GM21723 (cell line): ENCODE measurements at regions not wholly inside any gene's neighbourhood (a gene's known extent, or its start where the extent isn't known, plus 50 kb on each side); places are given as distances from the start of the nearest gene placed in this dataset.
"Not testable (repeated sequence)": the region's sequence is repeated elsewhere in the genome, so short reads cannot be mapped to it uniquely, and the experiment has no call there.

Experiments used
- ATAC-seq: cut with Tn5 transposase; IDR thresholded peaks from one replicate; pipeline ENCODE4 v1.9.1; 2021; ENCODE audit warnings: mild to moderate bottlenecking, moderate library complexity; ENCODE audit not compliant: unreplicated experiment

DNA sequence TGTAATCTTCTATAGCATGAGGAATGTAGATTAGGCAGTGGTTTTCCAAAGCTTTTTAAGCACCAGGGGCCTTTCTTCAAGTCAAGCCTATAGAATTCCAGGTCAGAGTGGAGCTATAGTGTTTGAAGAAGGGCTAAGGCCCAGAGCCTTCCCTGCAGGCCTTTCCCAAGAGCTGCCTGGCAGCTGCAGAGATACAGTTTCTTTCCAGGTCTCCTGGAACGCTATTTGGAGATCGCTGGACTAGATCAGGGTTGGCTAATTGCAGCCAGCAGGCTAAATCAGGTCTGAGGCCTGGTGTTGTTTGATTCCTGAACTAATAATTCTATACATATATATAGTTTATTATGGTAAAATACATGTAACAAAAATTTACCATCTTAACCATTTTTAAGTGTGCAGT lies 319.0 kb upstream of the SPRED2 start:
- no peak for ATAC-seq

DNA sequence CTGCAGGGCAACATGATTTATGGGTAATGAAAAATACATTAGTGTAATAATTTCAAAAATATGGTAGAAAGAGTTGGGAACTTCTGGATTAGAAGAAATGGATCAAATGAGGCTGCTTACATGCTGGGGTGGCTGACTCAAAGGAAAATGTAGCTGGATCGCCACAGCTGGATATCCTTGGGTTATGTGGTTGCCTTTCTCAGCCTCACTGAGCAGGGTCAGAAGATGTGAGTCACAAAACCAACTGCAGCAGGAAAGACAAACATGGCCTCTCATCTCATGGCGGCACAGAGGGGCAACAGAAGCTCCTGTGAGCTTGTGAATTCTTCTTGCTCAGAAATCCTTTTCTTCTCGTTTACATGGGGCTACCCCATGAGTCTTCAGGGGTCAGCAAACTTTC lies 317.1 kb upstream of the SPRED2 start:
- no peak for ATAC-seq

DNA sequence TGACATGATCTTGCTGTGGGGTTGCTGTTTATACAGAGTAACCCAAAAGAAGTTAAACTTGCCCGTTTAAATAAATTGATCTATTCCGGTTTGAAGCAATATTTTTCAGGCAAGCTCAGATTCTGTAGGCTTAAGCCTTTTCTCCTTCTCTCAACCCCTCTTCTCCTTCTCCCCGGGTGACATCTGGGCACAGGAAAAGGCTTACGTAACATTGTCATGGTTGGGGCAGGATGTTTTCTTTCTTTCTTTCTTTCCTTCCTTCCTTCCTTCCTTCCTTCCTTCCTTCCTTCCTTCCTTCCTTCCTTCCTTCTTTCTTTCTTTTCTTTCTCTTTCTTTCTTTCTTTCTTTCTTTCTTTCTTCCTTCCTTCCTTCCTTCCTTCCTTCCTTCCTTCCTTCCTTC lies 315.5 kb upstream of the SPRED2 start:
- not testable (repeated sequence) for ATAC-seq

DNA sequence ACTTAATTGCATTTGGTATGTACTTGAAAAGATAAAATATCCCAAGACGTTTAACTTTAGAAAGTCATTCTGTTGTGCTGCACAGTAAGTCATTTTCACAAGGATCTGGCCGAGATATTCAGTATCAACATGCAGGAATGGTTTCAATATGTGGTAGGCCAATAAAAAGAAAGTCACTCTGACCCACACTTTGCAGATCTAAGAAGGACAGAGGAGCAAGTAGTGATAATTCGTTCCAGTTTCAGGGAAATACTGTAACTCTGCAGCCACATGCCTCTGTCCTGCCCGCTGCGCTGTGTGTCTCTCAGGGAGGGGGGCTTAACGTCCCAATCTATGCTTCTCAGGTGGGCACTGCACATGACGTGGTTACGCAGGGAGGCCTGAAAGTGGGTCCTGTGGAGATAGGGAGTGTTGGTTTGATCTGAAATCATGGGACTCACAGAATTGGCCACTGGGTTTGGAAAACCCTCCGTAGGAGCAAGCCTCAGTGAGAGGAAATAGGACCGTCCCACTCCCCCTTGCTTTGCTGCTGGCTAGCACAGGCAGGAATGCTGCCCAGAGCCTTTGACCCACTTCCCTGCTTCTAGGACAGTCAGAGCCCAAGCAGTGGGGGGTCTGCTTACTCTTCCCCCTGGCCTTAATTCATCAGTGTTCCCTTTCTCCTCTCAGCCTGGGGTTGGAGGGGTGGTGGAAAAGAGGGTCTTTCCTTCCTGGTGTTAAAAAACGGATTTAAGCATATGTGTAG lies 314.7 kb upstream of the SPRED2 start:
- no peak for ATAC-seq

DNA sequence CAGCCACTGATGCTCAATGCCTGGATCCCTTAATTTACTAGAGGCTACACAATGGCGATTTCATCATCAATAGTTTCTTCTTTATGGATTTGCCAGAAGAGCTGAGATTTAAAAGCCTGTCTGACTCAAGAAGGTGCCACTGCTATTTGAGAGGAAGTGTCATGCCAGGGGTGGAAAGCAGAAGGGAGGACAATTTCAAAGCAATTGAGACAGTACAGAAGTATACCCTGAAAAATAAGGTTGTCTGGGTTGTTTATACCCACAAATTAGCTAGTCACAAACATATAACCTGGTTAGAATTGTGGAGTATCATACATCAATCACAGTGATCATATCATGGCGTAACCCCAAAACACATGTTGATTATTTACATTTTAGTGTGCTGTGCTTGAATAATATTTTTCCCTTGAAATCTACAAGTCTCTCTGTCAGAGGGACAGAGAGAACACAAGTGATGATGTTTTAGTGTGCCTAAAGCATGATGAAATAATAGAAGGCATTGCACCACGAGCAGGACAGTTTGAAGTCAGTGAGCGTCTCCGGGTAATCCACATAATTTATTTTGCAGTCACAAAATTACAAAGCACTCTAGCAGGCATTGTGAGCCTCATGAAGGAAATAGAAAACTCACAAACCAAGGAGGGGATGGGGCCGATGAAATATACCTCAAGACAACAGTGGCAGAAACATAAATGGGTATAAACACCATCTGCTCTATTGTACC lies 312.2 kb upstream of the SPRED2 start:
- ATAC-seq: no peak

DNA sequence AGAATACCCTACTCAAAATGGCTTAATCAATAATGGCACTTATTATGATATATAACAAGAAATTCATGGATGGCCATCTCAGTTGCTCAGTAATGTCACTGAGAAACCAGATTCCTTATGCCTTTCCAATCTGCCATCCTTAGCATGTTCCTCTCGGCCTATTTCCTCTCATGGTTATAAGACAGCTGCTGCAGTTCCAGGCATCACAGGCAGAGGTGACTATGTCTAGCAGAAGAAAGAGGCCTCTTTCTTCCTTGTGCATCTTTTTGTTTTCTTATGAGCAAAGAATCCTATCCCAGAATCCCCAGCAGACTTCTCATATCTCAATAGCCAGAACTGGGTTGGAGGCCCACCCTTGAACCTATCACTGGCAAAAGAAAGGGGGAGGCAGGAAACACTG lies 310.6 kb upstream of the SPRED2 start:
- no peak for ATAC-seq

DNA sequence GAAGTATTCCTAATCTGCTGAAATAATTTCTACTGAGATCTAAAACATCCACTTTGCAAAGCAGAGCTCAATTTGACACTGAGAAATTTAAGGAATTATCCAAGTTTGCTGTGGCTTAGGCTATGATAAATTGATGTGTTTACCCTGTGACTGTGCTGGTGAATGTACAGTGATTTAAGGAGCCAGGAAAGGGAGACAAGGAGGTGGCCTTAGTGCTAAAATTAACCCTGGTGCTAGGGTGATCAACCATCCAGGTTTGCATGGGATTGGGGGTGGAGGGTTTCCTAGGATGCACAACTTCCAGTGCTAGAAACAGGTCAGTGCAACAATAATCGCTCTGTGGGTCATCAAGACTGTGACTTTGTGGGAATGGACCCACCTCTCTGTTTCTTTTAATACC lies 307.5 kb upstream of the SPRED2 start:
- ATAC-seq: no peak

DNA sequence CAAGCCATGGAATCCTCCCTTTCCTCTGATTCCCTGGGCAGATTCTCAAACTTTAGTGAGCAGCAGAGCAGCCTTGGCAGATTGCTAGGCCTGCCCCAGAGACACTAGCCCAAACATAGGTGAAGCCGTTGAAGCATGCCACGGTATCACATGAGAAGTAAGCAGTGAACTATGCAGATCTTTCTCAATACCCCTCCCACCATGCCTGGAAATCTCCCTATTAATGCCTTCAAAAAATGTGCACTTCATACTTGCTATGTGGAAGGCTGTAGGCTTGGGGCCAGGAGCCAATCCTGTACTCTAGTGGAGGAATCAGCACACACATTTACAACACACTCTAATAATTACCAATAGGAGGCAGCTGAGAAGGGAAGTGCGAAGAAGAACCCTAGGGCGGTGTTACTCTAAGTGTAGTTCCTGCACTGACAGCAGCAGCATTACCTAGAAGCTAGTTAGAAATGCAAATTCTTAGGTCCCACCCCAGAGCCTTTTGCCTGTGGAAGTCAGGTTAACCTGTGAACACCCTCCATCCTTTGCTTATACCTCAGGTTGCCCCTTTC lies 305.1 kb upstream of the SPRED2 start:
- ATAC-seq: no peak

DNA sequence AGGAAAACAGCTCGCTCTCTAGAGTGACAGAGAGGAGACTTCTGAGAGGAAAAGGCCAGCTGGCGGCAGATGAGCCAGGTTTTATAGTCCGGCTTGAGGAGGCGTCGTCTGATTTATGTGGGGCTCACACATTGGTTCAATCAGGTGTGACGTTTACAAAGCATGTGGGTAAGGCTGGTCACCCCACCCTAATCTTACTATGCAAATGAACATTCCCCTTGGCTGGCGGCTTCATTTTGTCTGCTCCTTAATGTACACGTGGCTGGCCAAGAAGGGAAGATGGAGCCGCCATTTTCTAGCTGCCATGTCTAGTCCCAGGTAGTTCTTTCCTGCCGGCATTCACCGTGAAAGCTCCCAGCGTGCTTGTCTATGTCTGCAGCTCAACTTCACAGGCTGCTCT lies 299.1 kb upstream of the SPRED2 start:
- no peak for ATAC-seq

DNA sequence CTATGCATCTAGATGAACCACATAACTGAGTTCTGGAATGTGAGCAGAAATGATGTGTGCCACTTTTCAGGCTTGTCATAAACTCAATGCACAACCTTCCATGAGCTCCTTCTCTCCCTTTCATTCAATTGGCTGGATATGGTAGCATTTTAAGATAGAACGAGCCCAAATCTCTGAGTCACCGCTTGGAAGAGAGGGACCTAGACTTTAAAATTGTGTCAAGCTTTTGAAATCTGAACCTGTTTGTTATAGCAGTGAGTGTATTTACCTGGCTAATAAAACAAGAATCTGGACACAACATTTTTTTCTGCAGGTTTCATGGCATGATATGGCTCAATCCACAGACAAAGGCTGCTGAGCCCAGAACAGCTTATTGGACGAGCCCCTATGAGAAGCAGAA lies 297.8 kb upstream of the SPRED2 start:
- no peak for ATAC-seq

DNA sequence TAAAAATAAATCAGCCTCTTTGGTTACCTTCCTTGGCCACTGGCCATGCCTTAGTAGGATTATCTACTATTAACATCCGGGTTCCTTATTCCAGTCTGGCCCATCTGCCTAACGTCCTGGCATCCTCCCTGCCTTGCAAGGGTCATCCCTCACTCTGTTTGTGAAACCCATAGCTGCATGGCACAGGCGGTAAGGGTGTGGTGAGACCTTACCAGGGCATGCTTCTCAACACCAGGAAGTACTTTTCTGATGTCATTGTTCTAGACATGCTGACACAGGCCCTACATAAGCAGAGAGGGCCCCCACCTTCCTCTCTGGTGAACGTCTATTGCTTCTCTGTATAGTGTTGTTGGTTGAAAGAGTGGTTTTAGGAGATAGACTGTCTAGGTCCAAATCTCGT lies 296.8 kb upstream of the SPRED2 start:
- ATAC-seq: no peak

DNA sequence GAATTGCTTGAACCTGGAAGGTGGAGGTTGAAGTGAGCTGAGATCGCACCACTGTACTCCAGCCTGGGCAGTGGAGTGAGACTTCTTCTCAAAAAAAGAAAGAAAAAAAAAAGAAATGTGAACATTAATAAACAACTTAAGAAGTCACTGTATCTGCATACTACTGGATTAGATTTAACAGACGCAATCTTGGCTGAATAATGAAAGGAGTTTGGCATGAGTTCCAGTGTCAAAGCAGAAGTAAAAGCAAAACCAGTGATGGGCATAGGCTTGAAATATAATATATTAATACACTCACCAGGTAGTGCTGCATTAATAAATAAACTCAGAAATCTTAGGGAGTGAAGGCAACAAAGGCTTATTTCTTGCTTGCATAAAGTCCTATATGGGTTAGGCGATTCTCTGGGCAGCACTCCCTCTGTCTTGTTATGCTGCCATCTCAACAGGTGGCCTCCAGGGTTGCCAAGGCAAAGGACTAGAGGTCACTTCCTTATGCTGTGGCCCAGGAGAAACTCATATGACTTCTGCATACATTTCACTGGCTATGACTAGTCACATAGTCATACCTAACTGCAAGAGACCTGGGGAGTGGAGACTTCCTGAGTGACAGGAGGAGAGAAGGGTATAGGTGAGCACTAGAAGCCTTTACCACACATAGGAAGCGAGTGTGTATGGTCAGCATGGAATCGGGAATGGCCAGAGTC lies 296.2 kb upstream of the SPRED2 start:
- ATAC-seq: no peak

DNA sequence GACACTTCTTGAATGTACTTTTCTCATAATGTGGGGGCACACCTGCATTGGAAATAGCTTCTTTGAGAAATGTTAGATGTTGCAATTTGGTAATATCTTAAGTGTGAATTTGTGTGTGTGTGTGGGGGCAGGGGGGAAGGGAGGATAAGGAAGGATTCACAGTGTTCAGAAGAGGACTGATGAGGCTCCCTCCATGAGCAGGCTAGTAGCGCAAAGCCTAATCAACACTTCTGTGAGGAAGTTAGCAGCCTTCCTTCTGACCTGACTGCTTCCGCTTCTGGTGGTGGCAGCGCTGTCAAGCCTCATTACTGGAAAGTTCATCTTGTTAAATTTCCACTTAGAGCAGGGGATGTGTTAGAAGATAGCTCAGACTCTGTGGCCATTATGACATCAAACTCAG lies 295.4 kb upstream of the SPRED2 start:
- no peak for ATAC-seq

DNA sequence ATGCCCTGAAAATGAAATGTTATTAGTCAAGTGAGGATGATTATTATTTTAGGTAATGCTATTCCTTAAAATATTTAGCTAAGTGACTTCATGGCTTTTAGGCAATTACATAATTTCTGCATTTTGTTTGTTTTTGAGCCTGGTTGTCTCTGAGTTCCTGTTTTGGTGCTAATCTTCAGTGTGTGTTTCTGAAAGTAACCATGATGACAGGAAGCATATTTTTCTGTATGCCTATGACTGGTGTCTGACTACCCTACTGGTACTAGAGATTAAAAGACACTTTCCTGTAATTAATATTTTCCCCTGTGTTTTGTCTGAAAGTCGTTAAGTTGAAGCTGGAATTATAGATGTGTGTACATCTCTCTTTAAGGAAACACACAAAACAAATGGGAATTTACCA lies 295.0 kb upstream of the SPRED2 start:
- ATAC-seq: no peak

DNA sequence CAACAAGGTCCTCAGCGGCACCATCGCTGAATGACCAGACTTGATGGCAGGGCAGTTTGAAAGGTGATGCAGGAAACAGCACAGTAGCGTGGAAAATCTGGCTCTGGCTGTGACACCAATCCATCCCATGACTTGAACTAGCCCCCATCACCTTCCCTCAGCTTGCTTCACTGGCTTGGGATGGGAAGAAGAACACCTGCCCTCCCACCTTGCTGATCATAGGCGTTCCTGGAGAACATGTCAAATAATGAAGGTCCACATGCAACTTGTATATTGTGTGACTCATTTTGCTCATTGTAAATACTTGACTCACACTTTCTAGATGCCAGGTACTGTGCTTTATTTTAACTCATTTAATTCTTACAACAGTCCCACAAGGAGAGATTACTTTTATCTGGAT lies 292.4 kb upstream of the SPRED2 start:
- no peak for ATAC-seq

DNA sequence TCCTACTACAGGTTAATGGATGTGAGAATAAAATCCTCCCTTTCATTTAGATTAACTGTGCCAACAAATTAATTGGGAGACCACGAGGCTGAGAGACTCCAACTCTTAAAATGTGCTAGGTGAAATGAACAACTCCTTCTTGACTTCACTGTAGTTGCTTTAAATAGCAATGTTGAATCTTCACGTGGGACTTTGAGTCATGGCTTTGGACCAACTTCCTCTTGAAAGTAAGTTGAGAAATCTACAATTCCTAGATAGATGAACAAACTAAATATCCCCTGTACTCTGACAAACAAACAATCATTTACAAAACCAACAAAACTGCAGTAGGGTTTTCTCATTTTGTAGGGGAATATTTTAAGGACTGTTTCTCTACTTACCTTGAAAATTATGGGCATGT lies 291.9 kb upstream of the SPRED2 start:
- ATAC-seq: no peak

DNA sequence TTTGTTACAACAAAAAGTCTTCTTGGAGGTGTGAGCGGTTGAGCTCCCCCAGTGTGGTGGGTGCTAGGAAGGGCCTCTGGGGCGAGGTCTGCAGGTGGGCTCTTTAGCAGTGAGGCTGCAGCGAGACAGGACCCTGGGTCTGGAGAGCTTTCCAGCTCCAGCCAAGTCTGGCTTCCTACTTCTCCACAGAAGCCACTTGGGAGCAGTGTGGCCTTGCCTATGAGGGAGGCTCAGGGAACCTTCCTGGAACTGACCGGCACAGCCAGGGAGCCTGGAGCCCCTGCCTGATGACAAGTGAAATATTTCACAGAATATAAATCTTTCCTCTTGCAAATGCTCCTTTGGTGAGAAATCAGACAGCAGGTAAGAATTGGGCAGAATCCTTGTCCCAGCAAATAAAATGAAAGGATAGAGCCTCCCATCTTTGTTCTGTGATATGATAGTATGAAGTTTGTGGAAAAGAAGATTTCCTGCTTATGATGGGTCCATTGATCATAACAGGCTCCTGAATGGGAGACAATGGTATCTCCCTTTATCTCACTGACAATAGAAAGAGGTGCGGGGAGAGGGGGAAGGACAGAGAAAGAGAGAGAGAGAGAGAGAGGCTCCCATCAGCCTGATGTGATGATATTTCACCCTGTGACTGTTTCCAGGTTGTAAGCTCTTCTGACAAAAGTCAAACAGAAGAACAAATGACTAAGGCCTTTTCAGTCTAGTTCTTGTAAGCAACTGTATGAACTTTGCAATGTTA lies 289.8 kb upstream of the SPRED2 start:
- no peak for ATAC-seq

DNA sequence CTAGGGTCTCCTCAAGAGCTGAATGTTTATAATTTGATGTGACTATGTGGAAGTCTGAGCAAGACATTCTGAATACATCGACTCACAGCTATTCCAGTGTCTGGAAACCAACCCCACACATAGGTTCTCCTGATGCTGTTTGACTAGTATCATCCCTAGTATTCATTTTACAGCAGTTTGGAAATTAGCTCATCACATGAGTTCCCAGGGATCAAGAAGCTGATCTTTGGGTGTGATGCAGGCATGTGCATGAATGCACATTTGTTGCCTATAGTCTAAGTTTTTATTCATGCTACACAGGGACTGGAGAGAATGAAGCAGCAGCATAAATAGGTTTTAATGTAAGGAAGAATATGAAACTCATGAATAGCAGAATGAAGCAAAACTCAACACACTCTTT lies 284.3 kb upstream of the SPRED2 start:
- no peak for ATAC-seq

DNA sequence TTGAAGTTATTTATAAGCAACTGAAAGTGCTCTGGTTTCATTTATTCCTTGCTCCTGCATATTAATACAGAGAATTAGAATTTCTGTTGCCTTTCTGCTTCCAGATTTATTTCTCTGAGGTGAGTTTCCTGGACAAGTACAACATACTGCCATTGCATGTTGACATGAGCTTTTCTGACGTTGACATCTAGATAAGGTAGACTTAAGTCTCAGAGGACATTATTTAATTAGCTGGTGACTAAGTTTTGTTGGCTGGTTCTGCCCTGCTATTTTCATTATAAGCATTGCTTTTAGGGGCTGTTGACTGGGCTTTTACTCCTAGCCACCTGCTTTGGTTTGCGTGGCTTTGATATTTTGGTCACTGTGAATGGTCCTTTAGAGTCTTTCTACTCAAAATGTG lies 282.9 kb upstream of the SPRED2 start:
- ATAC-seq: no peak

DNA sequence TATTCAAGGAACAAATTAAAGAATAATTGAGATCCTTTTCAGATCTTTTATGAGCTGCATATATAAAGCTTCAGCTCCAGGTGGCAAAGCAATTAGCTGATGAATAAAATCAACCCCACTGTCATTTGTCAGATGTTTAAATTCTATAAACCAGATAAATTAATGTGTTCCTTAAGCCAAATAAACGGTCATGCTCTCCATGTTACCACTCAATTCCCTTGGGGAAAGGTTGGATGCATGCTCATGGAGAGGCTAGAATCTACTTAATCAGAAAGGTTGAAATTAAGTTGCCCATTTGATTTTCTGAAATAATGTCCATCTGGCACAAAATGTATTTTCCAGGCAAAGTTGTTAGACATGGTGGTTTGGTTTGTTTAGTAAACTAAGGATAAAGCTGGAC lies 282.5 kb upstream of the SPRED2 start:
- ATAC-seq: no peak

DNA sequence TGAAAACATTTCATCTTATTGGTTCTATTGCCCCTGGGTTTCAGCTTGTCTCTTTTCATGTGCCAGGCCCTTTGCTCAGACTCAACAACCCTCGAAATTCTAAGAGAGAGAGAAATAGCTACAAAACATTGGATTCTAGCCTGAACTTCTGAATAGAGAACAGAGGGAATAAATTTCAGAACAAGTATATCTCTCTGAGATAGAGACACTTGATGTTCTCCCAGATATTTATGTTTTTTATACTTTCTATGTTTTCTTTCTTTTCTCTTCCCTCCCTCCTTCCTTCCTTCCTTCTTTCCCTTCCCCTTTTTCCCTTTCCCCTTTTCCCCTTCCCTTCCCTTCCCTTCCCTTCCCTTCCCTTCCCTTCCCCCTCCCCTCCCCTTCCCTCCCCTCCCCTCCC lies 279.5 kb upstream of the SPRED2 start:
- no peak for ATAC-seq
